VCaP (cell line): ENCODE measurements at regions not wholly inside any gene's neighbourhood (a gene's known extent, or its start where the extent isn't known, plus 50 kb on each side); places are given as distances from the start of the nearest gene placed in this dataset.

Experiments used
- H3K27ac ChIP-seq: fragments of 450-650 bp; 2 replicates; pipeline ENCODE4 v1.5.1; 2017
- CTCF ChIP-seq: fragments of 450-650 bp; conservative IDR thresholded peaks from 2 replicates; pipeline ENCODE4 v1.5.1; 2017; ENCODE audit warnings: mild to moderate bottlenecking, moderate library complexity

DNA sequence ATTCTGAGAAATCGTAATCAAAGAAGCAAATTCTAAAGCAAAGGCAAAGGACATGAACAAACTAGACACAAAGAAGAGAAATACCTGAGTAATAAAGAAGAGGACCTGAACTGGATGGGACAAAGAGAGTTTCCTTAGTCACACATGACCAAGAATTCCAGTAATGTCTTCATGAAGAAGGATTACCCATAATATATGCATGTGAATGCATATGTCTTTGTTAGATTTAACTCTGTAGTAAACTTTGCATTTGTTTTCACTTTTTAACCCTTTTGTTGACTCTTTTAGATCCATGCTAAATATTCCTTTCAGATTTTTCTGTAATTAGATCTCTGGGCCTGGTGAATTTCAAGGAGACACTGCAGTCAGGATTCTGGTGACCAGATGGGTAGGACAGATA lies 279.8 kb downstream of the ARRDC4 start:
- no peak for TF ChIP-seq CTCF
- no peak overlapping the region for H3K27ac ChIP-seq

DNA sequence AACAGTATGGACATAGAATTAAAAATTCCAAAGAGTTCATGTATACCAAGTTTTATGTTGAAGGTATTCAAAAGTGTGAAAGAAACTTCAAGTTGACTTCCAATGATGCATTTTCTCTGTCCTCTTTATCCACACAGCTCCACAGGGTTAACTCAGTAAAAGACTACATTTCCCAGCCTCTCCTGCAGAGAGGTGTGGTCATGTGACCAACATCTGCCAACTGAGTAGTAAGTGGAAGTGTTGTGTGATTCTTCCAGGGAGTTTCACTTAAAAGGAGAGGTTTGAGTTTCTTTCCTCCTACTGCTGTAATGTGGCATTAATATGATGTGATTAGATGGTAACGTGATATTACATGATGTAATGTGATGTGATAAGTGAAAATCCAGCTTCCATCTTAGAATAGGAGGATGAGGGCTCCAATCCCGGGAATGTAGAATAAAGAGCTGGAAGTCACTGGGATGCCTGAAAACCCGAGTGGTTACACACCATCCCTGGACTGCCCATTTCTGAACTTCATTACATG lies 280.6 kb downstream of the ARRDC4 start:
- no peak overlapping the region for H3K27ac ChIP-seq
- no peak for TF ChIP-seq CTCF

DNA sequence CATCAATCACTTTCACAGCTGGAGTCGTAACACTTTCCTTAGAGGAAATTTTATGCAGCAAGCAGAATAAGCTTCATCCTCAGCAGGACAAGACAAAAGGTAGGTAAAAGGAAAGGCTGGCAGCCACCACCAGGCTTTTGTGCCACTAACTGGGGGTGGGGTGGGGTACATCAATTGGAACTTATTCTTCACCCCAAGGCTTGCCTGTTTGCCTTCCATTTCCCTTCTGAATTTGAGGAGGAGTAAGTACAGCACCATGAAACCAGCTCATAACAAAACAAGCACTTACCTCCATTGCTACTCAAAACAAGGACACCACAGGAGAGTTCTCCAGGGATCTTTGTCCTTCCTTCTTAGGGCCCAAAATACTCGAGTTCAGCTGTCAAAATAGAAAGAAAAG lies 296.8 kb downstream of the ARRDC4 start:
- H3K27ac ChIP-seq, result no peak overlapping the region
- no peak for TF ChIP-seq CTCF

- no peak for TF ChIP-seq CTCF
- no peak overlapping the region for H3K27ac ChIP-seq
These were observed 303.3 kb downstream of the ARRDC4 start for GRCh38 chr15:98263787-98264186.

GRCh38 chr15:98266295-98266694 lies 305.8 kb downstream of the ARRDC4 start:
- no peak overlapping the region for H3K27ac ChIP-seq
- no peak for TF ChIP-seq CTCF

- no peak overlapping the region for H3K27ac ChIP-seq
- no peak for TF ChIP-seq CTCF
These were observed 307.7 kb downstream of the ARRDC4 start for GRCh38 chr15:98268163-98268562.

DNA sequence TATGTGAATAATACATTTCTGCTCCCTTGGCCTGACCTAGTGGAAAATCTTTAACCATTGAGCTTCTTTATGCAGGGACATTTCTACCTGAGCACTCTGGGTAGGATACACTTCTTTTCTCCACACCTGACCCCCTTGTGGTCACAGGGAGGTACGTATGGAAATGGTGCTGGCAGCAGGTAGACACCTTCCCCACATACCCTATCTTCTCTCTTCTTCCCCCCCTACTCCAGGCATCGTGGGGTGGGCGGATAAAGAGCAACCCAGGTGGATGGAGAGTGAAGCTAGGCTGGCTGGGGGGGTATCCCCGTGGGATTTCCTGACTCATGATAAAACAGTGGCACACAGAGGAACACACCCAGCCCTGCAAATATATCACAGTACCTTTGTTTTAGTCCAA lies 312.1 kb downstream of the ARRDC4 start:
- peak; percentile 26 for TF ChIP-seq CTCF
- no peak overlapping the region for H3K27ac ChIP-seq
